Mesenchymal stem cell (in vitro differentiated cells and primary cell): ENCODE measurements at regions not wholly inside any gene's neighbourhood (a gene's known extent, or its start where the extent isn't known, plus 50 kb on each side); places are given as distances from the start of the nearest gene placed in this dataset.
A peak's percentile ranks its signal among the peaks of the same experiment; 100 is the strongest.

Experiments used
- DNase-seq: peaks from one replicate; pipeline ENCODE4 v3.0.0-alpha.2; 2013
- H2AFZ ChIP-seq: one replicate; pipeline ENCODE4 v1.6.1; 2013; ENCODE audit warnings: low read depth, mild to moderate bottlenecking, control low read depth, inconsistent platforms, low read length, moderate library complexity
- H2AK5ac ChIP-seq: 2 replicates; pipeline ENCODE4 v1.6.1; 2013; ENCODE audit warnings: low read length, moderate library complexity, mild to moderate bottlenecking, inconsistent platforms; ENCODE audit not compliant: severe bottlenecking
- H2BK120ac ChIP-seq: one replicate; pipeline ENCODE4 v1.6.1; 2013; ENCODE audit warnings: low read depth, mild to moderate bottlenecking, inconsistent platforms, low read length, moderate library complexity
- H2BK12ac ChIP-seq, 2 experiments: one replicate each; pipeline ENCODE4 v1.6.1; 2013; ENCODE audit warnings: inconsistent platforms in 2 of 2, low read length in 2 of 2, mild to moderate bottlenecking in 2 of 2, moderate library complexity in 2 of 2, control low read depth in 1 of 2
- H2BK15ac ChIP-seq: one replicate; pipeline ENCODE4 v1.6.1; 2013; ENCODE audit warnings: mild to moderate bottlenecking, low read depth, inconsistent platforms; ENCODE audit not compliant: poor library complexity, severe bottlenecking
- H2BK5ac ChIP-seq: 2 replicates; pipeline ENCODE4 v1.6.1; 2013; ENCODE audit warnings: low read depth, mild to moderate bottlenecking, low read length, control low read depth, inconsistent platforms; ENCODE audit not compliant: poor library complexity, severe bottlenecking
- H3K14ac ChIP-seq, 2 experiments: one replicate each; pipeline ENCODE4 v1.6.1; 2013; ENCODE audit warnings: inconsistent platforms in 2 of 2, low read length in 2 of 2, control low read depth in 1 of 2, mild to moderate bottlenecking in 1 of 2, moderate library complexity in 1 of 2
- H3K18ac ChIP-seq, 2 experiments: one replicate each; pipeline ENCODE4 v1.6.1; 2013; ENCODE audit warnings: inconsistent platforms in 2 of 2, low read length in 2 of 2, control low read depth in 1 of 2, low read depth in 1 of 2, mild to moderate bottlenecking in 1 of 2
- H3K23ac ChIP-seq, 2 experiments: one replicate each; pipeline ENCODE4 v1.6.1; 2013; ENCODE audit warnings: inconsistent platforms in 2 of 2, low read length in 2 of 2, mild to moderate bottlenecking in 2 of 2, moderate library complexity in 2 of 2, control low read depth in 1 of 2
- H3K27ac ChIP-seq: 2 replicates; pipeline ENCODE4 v1.5.1; 2013; ENCODE audit warnings: mild to moderate bottlenecking, moderate library complexity, low read length, control low read depth, inconsistent platforms; ENCODE audit not compliant: poor library complexity, severe bottlenecking
- H3K27me3 ChIP-seq, 2 experiments: 2 replicates each; pipeline versions ENCODE4 v1.6.1 to v1.7.0; 2013; ENCODE audit warnings: low read length in 2 of 2, mild to moderate bottlenecking in 2 of 2, moderate library complexity in 2 of 2, control low read depth in 1 of 2, inconsistent platforms in 1 of 2; ENCODE audit not compliant: control insufficient read depth in 1 of 2, insufficient read depth in 1 of 2
- H3K36me3 ChIP-seq, 2 experiments: 2 replicates each; pipeline versions ENCODE4 v1.6.1 to v1.7.0; 2013; ENCODE audit warnings: low read length in 2 of 2, control low read depth in 1 of 2, inconsistent platforms in 1 of 2, low read depth in 1 of 2, mild to moderate bottlenecking in 1 of 2; ENCODE audit not compliant: insufficient read depth in 2 of 2, control insufficient read depth in 1 of 2
- H3K4ac ChIP-seq, 2 experiments: one replicate each; pipeline ENCODE4 v1.6.1; 2013; ENCODE audit warnings: inconsistent platforms in 2 of 2, low read length in 2 of 2, mild to moderate bottlenecking in 2 of 2, moderate library complexity in 2 of 2, control low read depth in 1 of 2, low read depth in 1 of 2
- H3K4me1 ChIP-seq: 2 replicates; pipeline ENCODE4 v1.6.1; 2013; ENCODE audit warnings: low read depth, low read length, control low read depth; ENCODE audit not compliant: control insufficient read depth, insufficient read depth
- H3K4me2 ChIP-seq: 2 replicates; pipeline ENCODE4 v1.6.1; 2013; ENCODE audit warnings: low read length, mild to moderate bottlenecking, inconsistent platforms; ENCODE audit not compliant: poor library complexity, severe bottlenecking
- H3K4me3 ChIP-seq, 2 experiments: 2 replicates each; pipeline versions ENCODE4 v1.5.1 to v1.7.0; 2013; ENCODE audit warnings: low read length in 2 of 2, mild to moderate bottlenecking in 2 of 2, control low read depth in 1 of 2, low read depth in 1 of 2; ENCODE audit not compliant: insufficient read depth in 1 of 2
- H3K79me1 ChIP-seq: replicated peaks from 2 replicates; pipeline ENCODE4 v1.6.1; 2013; ENCODE audit warnings: mild to moderate bottlenecking, control low read depth, low read length, inconsistent platforms; ENCODE audit not compliant: poor library complexity, severe bottlenecking
- H3K9ac ChIP-seq: 2 replicates; pipeline ENCODE4 v1.7.0; 2013; ENCODE audit warnings: mild to moderate bottlenecking, low read length, moderate library complexity
- H3K9me3 ChIP-seq: 2 replicates; pipeline ENCODE4 v1.7.0; 2013; ENCODE audit warnings: mild to moderate bottlenecking, low read length; ENCODE audit not compliant: control insufficient read depth
- H4K8ac ChIP-seq: one replicate; pipeline ENCODE4 v1.6.1; 2013; ENCODE audit warnings: inconsistent platforms, mild to moderate bottlenecking, low read length, moderate library complexity
- H4K91ac ChIP-seq: one replicate; pipeline ENCODE4 v1.6.1; 2013; ENCODE audit warnings: mild to moderate bottlenecking, low read length, inconsistent platforms
- WGBS: methylation state at CpG from one replicate; pipeline ENCODE4 v1.1.7; 2013; ENCODE audit warnings: mixed read lengths; 5-methylcytosine and 5-hydroxymethylcytosine counted together

GRCh38 chr4:14364953-14365536 is 637.2 kb upstream of the CPEB2 start:
- H2BK12ac ChIP-seq = no peak overlapping the region
- no peak overlapping the region for H3K4me3 ChIP-seq
- no peak overlapping the region for H4K8ac ChIP-seq
- H3K4me1 ChIP-seq = no peaks in the 10 kb centered on the region
- H2AFZ ChIP-seq = no peak overlapping the region
- no peaks in the 10 kb centered on the region for H3K79me1 ChIP-seq
- H2BK15ac ChIP-seq = no peak overlapping the region
- H3K9me3 ChIP-seq = no peaks in the 10 kb centered on the region
- no peak overlapping the region for H2BK120ac ChIP-seq
- no peak overlapping the region for H2BK5ac ChIP-seq
- no peak for DNase-seq
- no peak overlapping the region for H2AK5ac ChIP-seq
- no peaks in the 10 kb centered on the region for H3K27me3 ChIP-seq
- no peak overlapping the region for H4K91ac ChIP-seq
- no peaks in the 10 kb centered on the region for H3K36me3 ChIP-seq
- no peak overlapping the region for H3K27ac ChIP-seq
- no peak overlapping the region for H3K23ac ChIP-seq
- no peak overlapping the region for H3K4me2 ChIP-seq
- H3K9ac ChIP-seq = no peak overlapping the region
- no peak overlapping the region for H3K14ac ChIP-seq
- no peak overlapping the region for H3K4ac ChIP-seq
- no peak overlapping the region for H3K18ac ChIP-seq

DNA sequence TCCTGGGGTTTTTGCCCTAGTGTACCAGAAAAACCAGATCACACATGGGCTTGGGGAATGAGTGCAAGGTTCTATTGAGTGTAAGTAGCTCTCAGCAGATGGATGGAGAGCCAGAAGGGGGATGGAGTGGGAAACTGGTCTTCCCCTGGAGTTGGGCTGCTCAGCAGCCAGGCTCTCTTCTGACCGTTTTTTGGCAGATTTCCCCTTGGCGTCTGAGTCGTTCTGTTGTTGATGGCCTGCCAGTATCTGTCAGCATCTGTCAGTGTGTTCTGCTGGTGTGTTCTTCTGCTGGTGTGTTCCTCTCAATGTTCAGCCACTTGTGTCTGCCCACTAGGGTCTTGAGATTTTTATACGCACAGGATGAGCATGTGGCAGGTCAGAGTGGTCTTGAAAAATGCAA is 633.9 kb upstream of the CPEB2 start:
- Histone ChIP-seq H3K4me1 (peaks cover 2% of the 10 kb centered on the region), H3K9me3 (no peaks in the 10 kb centered on the region), H3K14ac (no peak overlapping the region), H3K4me2 (no peak overlapping the region), H3K36me3 (no peaks in the 10 kb centered on the region), H2BK120ac (no peak overlapping the region), H2AFZ (no peak overlapping the region), H3K9ac (no peak overlapping the region), H3K27ac (no peak overlapping the region), H4K91ac (no peak overlapping the region), H4K8ac (no peak overlapping the region), H3K27me3 (no peaks in the 10 kb centered on the region), H3K4ac (no peak overlapping the region), H2AK5ac (no peak overlapping the region), H2BK12ac (no peak overlapping the region), H3K18ac (no peak overlapping the region), H2BK15ac (no peak overlapping the region), H3K4me3 (no peak overlapping the region), H3K79me1 (no peaks in the 10 kb centered on the region), H2BK5ac (no peak overlapping the region), H3K23ac (no peak overlapping the region)
- DNase-seq = no peak
- WGBS = 82% methylated on average over 3 of the region's 4 CpGs

DNA sequence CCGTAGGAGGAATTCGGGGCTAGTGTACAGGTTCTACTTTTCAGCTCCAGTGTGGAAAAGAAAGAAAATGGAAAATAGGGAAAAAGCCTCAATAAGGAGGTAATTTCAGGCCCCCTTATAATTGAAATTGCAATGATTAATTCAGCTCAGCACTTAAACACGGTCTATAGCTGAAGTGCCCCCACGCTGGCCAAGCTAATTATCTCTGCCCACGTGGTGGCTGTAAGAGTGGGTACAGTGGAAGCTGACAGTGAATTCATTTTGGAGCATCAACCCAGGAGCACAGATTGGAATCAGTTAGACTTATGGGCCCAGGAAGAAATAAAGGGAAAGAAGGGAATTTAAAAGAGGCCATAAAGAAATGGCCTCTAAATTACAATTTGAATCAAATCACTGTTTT is 631.1 kb upstream of the CPEB2 start:
- Histone ChIP-seq H4K91ac (no peak overlapping the region), H3K79me1 (no peaks in the 10 kb centered on the region), H4K8ac (no peak overlapping the region), H3K4ac (no peak overlapping the region), H2BK120ac (no peak overlapping the region), H2AFZ (no peak overlapping the region), H3K18ac (no peak overlapping the region), H3K23ac (no peak overlapping the region), H2AK5ac (no peak overlapping the region), H3K14ac (no peak overlapping the region), H2BK12ac (no peak overlapping the region), H3K4me3 (no peak overlapping the region), H3K27me3 (no peaks in the 10 kb centered on the region), H2BK15ac (no peak overlapping the region), H3K27ac (no peak overlapping the region), H3K36me3 (no peaks in the 10 kb centered on the region), H3K9ac (no peak overlapping the region), H2BK5ac (no peak overlapping the region), H3K4me1 (peaks cover 2% of the 10 kb centered on the region), H3K9me3 (no peaks in the 10 kb centered on the region), H3K4me2 (no peak overlapping the region)
- 87% methylated on average over 5 of the region's 5 CpGs for WGBS
- DNase-seq = no peak

DNA sequence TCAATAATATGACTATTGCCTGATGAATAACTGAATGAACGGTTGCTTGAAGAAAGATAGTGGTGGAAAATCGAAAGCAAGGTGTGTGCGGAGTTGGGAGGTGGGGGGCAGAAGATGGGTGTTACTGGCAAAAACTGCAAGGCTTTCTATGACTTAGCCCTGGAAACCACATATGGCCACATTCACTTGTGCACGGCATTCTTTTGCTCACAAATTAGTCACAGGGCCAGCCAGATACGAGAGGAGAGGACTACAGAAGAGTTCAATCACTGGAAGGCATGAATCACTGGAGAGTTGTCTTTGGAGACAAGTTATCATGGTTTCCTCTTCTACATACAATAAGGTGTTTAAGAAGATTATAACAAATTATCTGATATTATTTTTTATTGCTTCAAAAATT is 626.5 kb upstream of the CPEB2 start:
- H3K4ac ChIP-seq = no peak overlapping the region
- no peaks in the 10 kb centered on the region for H3K79me1 ChIP-seq
- H4K8ac ChIP-seq = no peak overlapping the region
- no peak overlapping the region for H3K9ac ChIP-seq
- H3K27ac ChIP-seq = no peak overlapping the region
- H3K18ac ChIP-seq = no peak overlapping the region
- DNase-seq = peak; percentile 1
- no peak overlapping the region for H2AFZ ChIP-seq
- H2AK5ac ChIP-seq = no peak overlapping the region
- H3K27me3 ChIP-seq = no peaks in the 10 kb centered on the region
- H3K4me2 ChIP-seq = no peak overlapping the region
- no peak overlapping the region for H2BK120ac ChIP-seq
- WGBS = 81% methylated on average over 4 of the region's 5 CpGs
- no peak overlapping the region for H3K4me3 ChIP-seq
- H3K14ac ChIP-seq = no peak overlapping the region
- H3K23ac ChIP-seq = no peak overlapping the region
- H4K91ac ChIP-seq = no peak overlapping the region
- H3K9me3 ChIP-seq = no peaks in the 10 kb centered on the region
- H3K36me3 ChIP-seq = no peaks in the 10 kb centered on the region
- no peak overlapping the region for H2BK15ac ChIP-seq
- H2BK12ac ChIP-seq = no peak overlapping the region
- no peak overlapping the region for H2BK5ac ChIP-seq
- peaks cover 2% of the 10 kb centered on the region for H3K4me1 ChIP-seq
